Limb (tissue), 2 donors: ENCODE measurements at regions not wholly inside any gene's neighbourhood (a gene's known extent, or its start where the extent isn't known, plus 50 kb on each side); places are given as distances from the start of the nearest gene placed in this dataset.

ENCODE experiments used
- DNase-seq, 2 donors: peaks; one replicate each; pipeline ENCODE4 v3.0.0-alpha.2; 2016; ENCODE audit errors: extremely low spot score in 2 of 2

- no peak for DNase-seq
Measured at GRCh38 chr18:50444539-50444938, 69.7 kb downstream of the SKA1 start.

GRCh38 chr18:50446629-50447028 is 71.8 kb downstream of the SKA1 start:
- no peak for DNase-seq

DNA sequence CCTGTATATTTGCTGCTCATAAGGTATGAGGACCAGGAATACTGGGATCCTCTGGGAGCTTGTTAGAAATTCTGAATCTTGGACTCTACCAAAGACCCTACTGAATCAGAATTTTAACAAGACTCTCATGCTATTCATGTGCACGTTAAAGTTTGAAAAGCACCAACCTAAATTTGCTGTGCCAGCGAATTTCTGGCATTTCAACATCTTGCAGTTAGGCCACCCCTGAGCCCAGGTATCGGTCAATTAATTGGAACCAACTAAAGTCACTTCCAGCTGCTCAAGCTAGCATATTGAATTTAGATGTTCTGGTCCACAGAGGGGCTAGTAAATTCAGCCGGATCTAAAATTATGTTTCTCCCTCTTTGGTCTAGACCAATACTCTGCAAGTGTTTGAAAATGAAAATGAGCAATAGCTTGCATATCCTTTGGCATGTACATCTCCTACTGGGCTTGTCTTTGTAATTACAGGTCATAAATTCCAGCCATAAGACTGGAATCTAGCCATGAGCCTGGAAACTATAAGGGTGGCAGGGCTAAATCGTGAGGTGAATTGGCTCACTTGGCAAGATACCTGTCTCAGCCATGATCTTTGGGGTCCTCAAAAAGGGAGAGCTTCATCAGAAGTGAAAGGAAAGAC is 72.4 kb downstream of the SKA1 start:
- no peak for DNase-seq

- no peak for DNase-seq
Measured at GRCh38 chr18:50447952-50448351, 73.1 kb downstream of the SKA1 start.

GRCh38 chr18:50451100-50451842 is 76.4 kb downstream of the SKA1 start:
- DNase-seq, result no peak

DNA sequence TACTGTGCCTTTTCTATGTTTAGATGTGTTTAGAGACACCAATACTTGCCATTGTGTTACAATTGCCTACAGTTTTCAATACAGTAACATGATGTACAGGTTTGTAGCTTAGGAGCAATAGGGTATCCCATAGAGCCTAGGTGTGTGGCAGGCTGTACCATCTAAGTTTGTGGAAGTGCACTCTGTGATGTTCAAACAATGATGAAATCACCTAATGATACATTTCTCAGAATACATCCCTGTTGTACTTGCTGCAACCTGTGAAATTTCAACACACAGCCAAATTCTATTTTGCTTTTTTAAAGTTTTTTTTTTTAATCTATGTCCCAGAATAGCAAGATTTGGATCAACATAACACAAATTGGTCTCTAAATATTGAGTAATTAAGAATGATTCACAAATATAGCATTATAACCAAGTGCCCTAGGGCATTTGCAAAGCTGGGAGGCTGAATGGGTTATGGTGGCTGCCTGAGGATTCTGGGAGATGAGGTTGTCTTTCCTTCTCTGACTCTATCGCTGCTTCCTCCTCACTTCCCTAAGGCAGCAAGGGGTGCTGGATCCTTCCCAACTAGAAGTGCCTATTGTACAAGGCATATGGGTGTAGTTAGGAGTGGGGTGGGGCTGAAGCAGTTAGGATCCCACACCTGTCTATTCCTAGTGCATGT is 78.3 kb downstream of the SKA1 start:
- DNase-seq, result no peak

DNA sequence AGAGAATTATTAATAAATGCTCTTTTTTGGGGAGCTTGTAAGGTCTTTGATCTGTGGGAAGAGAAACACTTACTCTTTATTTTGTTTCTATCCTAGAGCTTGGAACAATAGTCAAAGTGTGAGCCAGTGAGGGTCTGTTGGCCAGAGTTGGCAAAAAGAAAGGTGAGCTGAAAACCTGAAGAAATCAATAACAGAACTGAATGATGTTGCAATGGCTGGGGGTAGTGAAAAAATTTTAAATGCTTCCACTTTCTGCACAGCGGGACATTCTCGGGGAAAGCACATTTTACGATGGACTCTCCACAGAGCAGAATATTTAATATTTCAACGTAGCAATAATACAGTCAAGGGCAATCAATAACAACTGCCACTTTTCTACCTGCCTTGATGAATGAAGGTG is 78.9 kb downstream of the SKA1 start:
- no peak for DNase-seq

- DNase-seq, result no peak
Measured at GRCh38 chr18:50454387-50454988, 79.6 kb downstream of the SKA1 start.

DNA sequence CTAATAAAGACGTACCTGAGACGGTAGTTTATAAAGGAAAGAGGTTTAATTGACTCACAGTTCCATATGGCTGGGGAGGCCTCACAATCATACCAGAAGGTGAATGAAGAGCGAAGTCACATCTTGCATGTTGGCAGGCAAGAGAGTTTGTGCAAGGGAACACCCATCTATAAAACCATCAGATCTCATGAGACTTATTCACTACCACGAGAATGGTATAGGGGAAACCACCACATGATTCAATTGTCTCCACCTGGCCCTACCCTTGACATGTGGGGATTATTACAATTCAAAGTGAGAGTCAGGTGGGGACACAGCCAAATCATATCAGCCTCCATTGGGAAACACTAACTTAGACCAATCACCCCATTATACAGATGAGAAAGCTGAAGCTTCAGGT is 81.4 kb downstream of the SKA1 start:
- DNase-seq, result no peak

DNA sequence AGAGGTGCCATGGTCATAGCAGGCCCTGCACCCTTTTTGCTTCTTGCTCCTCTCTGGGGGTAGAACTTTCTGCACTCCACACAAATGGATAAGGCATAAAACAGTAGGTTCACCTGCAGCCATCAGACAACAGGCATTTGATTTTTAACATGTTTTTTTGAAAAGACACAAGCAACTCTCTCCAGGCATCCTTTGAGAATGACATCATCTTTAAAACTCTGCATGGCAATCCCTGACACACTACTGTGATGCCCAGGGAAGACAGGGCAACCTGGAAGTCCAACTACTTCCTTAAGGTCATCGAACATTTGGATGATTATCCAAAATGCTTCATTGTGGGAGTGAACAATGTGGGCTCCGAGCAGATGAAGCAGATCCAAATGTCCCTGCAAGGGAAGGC is 82.8 kb downstream of the SKA1 start:
- DNase-seq, result no peak

DNA sequence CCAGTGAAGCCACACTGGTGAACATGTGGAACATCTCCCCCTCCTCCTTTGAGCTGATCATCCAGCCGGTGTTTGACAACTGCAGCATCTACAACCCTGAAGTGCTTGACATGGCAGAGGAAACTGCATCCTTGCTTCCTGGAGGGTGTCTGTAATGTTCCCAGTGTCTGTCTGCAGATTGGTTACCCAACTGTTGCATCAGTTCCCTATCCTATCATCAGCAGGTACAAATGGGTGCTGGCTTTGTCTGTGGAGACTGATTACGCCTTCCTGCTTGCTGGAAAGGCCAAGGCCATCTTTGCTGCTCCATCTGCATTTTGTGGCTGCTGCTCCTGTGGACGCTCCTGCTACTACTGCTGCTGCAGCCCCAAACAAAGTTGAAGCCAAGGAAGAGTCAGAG is 83.5 kb downstream of the SKA1 start:
- no peak for DNase-seq

DNA sequence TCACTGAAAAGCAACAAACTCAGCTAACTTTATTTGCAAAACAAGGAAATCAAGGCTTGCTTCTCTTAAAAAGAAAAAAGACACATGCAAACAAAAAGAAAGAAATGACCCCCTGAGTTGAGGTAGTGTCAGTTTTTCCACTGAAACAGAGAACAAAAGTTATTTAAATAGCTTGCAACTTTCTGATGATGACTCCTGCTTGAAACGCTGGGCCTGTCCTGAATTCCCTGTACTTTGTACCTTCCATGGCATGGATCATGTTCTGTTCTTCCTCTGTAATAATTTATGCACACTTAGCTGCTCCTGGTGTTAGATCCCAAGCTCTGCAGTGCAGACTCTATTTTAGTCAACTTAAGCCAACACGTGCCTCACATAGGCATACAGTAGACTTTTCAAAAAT is 84.0 kb downstream of the SKA1 start:
- DNase-seq, result no peak

GRCh38 chr18:50460062-50460461 is 85.2 kb downstream of the SKA1 start:
- no peak for DNase-seq

DNA sequence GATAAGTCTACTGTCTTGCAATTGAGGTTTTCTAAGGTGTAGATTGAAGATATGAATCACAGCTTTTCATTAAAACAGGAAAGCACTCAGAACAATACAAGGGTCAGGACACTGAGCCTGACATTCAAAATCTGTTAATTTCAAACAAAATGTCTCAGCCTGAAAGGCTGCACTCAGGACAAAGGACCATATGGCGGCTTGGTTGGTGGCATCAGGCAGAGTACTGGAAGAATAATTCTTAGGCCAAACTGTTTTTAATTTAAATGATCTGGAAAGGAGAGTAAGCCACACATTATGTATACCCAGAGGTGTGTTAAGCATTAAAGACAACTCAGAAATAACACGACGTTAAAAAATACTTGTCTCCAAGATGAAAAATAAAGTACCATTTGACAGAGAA is 85.9 kb downstream of the SKA1 start:
- DNase-seq, result no peak

DNA sequence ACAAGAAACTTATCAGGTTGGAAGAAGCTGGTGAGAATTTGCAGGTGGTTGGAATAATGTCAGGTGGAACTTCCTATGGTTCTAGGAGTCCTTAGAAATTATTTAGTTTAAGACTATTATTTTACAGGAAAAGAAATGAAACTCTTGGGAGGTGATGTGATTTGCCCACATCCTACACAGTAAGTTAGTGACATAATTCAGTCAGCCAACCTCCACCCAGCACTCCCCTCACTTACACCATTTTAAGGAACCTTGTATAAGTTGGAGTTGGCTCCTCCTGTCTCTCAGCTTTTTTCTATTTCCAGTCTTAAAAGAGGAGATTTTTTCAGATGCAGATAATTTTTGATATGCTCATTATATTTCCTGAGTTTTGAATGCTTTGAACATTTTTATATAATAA is 86.4 kb downstream of the SKA1 start:
- no peak for DNase-seq

DNA sequence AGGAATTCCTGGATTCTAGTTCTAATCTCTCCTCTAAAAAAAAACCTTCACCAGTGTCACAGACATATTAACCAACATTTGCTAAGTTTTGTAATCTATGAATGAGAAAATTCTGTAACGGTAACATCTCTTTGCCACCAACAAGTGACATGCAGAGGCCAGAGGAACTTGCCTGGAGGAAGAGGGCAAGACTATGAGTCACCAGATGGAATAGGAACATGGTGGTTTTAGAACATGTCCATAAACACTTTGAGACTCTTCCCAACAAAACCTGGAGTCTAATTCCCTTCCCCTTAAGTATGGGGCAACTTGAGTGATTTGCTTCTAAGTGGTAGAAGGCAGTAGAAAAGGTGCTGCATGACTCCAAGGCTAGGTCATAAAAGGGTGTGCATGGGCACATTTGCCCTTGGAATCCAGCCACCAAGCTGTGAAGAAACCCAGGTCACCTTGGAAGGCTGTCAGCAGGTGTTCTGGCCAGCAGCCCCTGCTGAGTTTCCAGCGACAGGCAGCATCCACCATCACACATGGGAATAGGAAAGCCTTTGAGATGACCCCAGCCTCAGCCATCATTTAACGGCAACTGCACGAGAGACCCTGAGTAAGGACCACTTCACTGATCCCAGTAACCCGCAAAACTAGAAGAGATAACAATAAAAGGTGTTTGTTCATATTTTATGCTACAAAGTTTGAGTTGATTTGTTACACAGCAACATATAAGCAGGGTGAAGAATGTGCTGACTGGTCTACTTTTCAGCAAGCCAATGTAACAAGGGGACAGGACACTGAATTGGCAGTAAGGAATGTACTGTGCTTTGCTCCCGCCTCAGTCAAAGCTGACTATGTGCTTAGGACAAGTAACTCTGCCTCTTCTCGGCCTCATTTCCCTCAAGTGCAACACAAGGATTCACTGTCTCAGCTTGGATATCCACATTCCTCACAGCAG is 90.6 kb downstream of the SKA1 start:
- no peak for DNase-seq

DNA sequence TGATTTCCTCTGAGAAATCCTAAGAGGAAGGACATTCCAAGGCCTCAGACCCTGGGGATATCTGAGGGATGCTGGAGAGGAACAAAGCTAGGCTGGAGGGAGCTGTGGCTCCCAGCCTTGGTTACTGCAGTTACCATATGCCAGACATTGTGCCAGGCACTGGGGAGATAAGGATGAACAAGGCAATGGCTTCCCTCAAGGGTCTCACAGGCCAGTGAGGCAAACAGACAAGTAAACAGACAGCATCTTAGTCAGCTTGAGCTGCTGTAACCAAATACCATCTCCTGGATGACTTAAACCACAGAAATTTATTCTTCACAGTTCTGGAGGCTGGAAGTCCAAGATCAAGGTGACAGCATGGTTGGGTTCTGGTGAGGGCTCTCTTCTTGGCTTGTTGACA is 91.8 kb downstream of the SKA1 start:
- no peak for DNase-seq

DNA sequence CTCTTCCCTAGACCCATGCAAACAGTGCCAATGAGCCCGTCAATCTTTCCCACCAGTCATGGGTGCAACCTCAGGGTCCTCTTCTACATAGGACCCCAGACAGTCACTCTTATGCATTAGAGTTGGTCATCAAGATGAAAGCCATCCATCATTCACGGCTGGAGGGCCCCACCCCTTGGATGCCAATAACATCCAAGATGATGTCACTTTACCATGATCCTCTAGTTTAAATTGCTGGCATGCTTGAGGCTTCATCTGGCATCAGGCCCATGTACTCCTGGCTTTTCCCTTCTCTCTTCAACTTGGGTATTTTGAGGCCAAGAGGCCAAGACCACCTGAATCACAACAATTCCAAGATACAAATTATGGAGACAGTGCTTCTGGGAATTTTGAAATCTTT is 91.1 kb upstream of the MAPK4 start:
- no peak for DNase-seq

GRCh38 chr18:50469380-50469781 is 90.5 kb upstream of the MAPK4 start:
- no peak for DNase-seq

DNA sequence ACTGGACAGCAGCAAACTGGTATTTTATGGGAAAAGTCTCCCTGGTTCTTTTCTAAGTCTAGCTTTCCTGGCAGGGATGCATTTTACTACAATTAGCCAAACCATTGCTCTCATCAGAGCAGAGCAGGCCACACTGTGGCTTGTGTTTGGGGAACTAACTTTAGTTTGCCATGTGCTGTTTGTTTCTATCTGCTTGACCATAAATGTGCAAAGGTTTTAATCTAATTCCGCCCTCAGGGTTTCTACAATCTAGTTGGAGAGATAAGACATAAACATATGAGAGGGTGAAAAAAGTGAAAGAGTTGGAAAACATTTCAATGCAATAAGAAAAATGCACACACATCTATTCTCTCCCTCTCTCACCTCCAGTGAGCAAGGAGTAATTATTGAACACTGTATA is 86.9 kb upstream of the MAPK4 start:
- DNase-seq, result no peak

GRCh38 chr18:50473881-50474280 is 86.0 kb upstream of the MAPK4 start:
- DNase-seq, result no peak
